HEK293 (cell line): ENCODE measurements at regions not wholly inside any gene's neighbourhood (a gene's known extent, or its start where the extent isn't known, plus 50 kb on each side); places are given as distances from the start of the nearest gene placed in this dataset.

Experiments used
- CTCF ChIA-PET: fragments of 350-600 bp; formaldehyde crosslinking; extraction: SDS; loops from one replicate; lab custom pipeline; 2021; ENCODE audit warnings: antibody characterized with exemption; lab: Yijun Ruan, JAX
- POLR2A ChIA-PET: fragments of 300-600 bp; formaldehyde crosslinking; extraction: SDS; loops from one replicate; lab custom pipeline; 2020; ENCODE audit warnings: antibody characterized with exemption, inconsistent platforms; lab: Yijun Ruan, JAX
- H3K27ac ChIP-seq: fragments of 200-500 bp; sonication (Bioruptor generic); 2 replicates; pipeline ENCODE4 v1.5.1; 2014; ENCODE audit warnings: low read depth, low read length, control low read depth, inconsistent platforms; ENCODE audit errors: extremely low read depth
- H3K36me3 ChIP-seq, 2 experiments: fragments of 200-500 bp in 1 of 2; sonication (Bioruptor generic) in 1 of 2; 1 replicate in 1 of 2; 2 replicates in 1 of 2; pipeline ENCODE4 v1.5.1; 2014 to 2017; ENCODE audit warnings: inconsistent platforms in 2 of 2, low read length in 2 of 2; ENCODE audit not compliant: control insufficient read depth in 2 of 2, insufficient read depth in 1 of 2
- H3K4me1 ChIP-seq: fragments of 200-500 bp; sonication (Bioruptor generic); 2 replicates; pipeline ENCODE4 v1.5.1; 2014; ENCODE audit warnings: mild to moderate bottlenecking, low read length, inconsistent platforms; ENCODE audit not compliant: control insufficient read depth, insufficient read depth
- H3K4me3 ChIP-seq: 2 replicates; pipeline ENCODE4 v1.5.1; 2011; ENCODE audit warnings: low read depth, mild to moderate bottlenecking, control low read depth, low read length, moderate library complexity
- H3K9me3 ChIP-seq: fragments of 200-500 bp; sonication (Bioruptor generic); 2 replicates; pipeline ENCODE4 v1.5.1; 2014; ENCODE audit warnings: low read depth, low read length, inconsistent platforms; ENCODE audit not compliant: control insufficient read depth, insufficient read depth
- BCL11A ChIP-seq: fragments of 450-650 bp; formaldehyde crosslinking; IDR thresholded peaks from 2 replicates; pipeline ENCODE4 v1.5.1; 2016; ENCODE audit warnings: low read depth, missing biosample characterization, missing genetic modification characterization
- GFI1B ChIP-seq: fragments of 450-650 bp; formaldehyde crosslinking; IDR thresholded peaks from 2 replicates; pipeline ENCODE4 v1.5.1; 2016; ENCODE audit warnings: missing biosample characterization, missing genetic modification characterization
- GLIS1 ChIP-seq: fragments of 450-650 bp; formaldehyde crosslinking; IDR thresholded peaks from 2 replicates; pipeline ENCODE4 v1.5.1; 2016; ENCODE audit warnings: missing biosample characterization, missing genetic modification characterization
- KLF9 ChIP-seq: fragments of 450-650 bp; formaldehyde crosslinking; IDR thresholded peaks from 2 replicates; pipeline ENCODE4 v1.5.1; 2016; ENCODE audit warnings: missing biosample characterization, missing genetic modification characterization, low read depth
- SALL2 ChIP-seq: fragments of 450-650 bp; formaldehyde crosslinking; IDR thresholded peaks from 2 replicates; pipeline ENCODE4 v1.5.0; 2017; ENCODE audit warnings: missing biosample characterization, mild to moderate bottlenecking, missing genetic modification characterization, borderline replicate concordance
- ZNF112 ChIP-seq: fragments of 450-650 bp; formaldehyde crosslinking; IDR thresholded peaks from 2 replicates; pipeline ENCODE4 v1.5.0; 2017; ENCODE audit warnings: missing biosample characterization, missing genetic modification characterization
- ZNF19 ChIP-seq: fragments of 450-650 bp; formaldehyde crosslinking; IDR thresholded peaks from 2 replicates; pipeline ENCODE4; 2016; ENCODE audit warnings: missing biosample characterization, missing genetic modification characterization, low read depth
- ZNF37A ChIP-seq: fragments of 450-650 bp; IDR thresholded peaks from 2 replicates; pipeline ENCODE4 v1.5.1; 2018; ENCODE audit warnings: missing biosample characterization, missing genetic modification characterization
- ZNF394 ChIP-seq: fragments of 450-650 bp; formaldehyde crosslinking; IDR thresholded peaks from 2 replicates; pipeline ENCODE4 v1.5.1; 2016; ENCODE audit warnings: missing biosample characterization, missing genetic modification characterization, mild to moderate bottlenecking, moderate library complexity, borderline replicate concordance
- ZNF416 ChIP-seq: fragments of 450-650 bp; formaldehyde crosslinking; IDR thresholded peaks from 2 replicates; pipeline ENCODE4 v1.5.1; 2016; ENCODE audit warnings: missing biosample characterization, missing genetic modification characterization
- ZNF510 ChIP-seq: fragments of 450-650 bp; formaldehyde crosslinking; IDR thresholded peaks from 2 replicates; pipeline ENCODE4 v1.5.1; 2018; ENCODE audit warnings: mild to moderate bottlenecking, missing genetic modification characterization, missing biosample characterization; ENCODE audit not compliant: insufficient replicate concordance
- ZNF623 ChIP-seq: fragments of 450-650 bp; formaldehyde crosslinking; IDR thresholded peaks from 2 replicates; pipeline ENCODE4 v1.5.1; 2016; ENCODE audit warnings: missing biosample characterization, missing genetic modification characterization
- ZNF624 ChIP-seq: fragments of 450-650 bp; formaldehyde crosslinking; IDR thresholded peaks from 2 replicates; pipeline ENCODE4 v1.5.1; 2017; ENCODE audit warnings: missing biosample characterization, missing genetic modification characterization
- ZNF629 ChIP-seq: fragments of 450-650 bp; formaldehyde crosslinking; IDR thresholded peaks from 2 replicates; pipeline ENCODE4 v1.5.1; 2017; ENCODE audit warnings: missing biosample characterization, missing genetic modification characterization
- ZSCAN23 ChIP-seq: fragments of 450-650 bp; formaldehyde crosslinking; IDR thresholded peaks from 2 replicates; pipeline ENCODE4 v1.5.1; 2016; ENCODE audit warnings: missing biosample characterization, missing genetic modification characterization
- TF ChIP-seq, protein P1 (sequence below): fragments of 450-650 bp; formaldehyde crosslinking; IDR thresholded peaks from 2 replicates; pipeline ENCODE4 v1.5.1; 2016; ENCODE audit warnings: missing biosample characterization, missing genetic modification characterization
- TF ChIP-seq, protein P2 (sequence below): fragments of 450-650 bp; formaldehyde crosslinking; IDR thresholded peaks from 2 replicates; pipeline ENCODE4 v1.5.1; 2017; ENCODE audit warnings: missing biosample characterization, missing genetic modification characterization
- TF ChIP-seq, protein P3 (sequence below): fragments of 450-650 bp; formaldehyde crosslinking; IDR thresholded peaks from 2 replicates; pipeline ENCODE4 v1.5.1; 2016; ENCODE audit warnings: missing biosample characterization, missing genetic modification characterization, borderline replicate concordance
- TF ChIP-seq, protein P4 (sequence below): fragments of 450-650 bp; formaldehyde crosslinking; IDR thresholded peaks from 2 replicates; pipeline ENCODE4 v1.5.1; 2017; ENCODE audit warnings: missing biosample characterization, mild to moderate bottlenecking, missing genetic modification characterization, moderate library complexity

- TF ChIP-seq, protein P1, sequence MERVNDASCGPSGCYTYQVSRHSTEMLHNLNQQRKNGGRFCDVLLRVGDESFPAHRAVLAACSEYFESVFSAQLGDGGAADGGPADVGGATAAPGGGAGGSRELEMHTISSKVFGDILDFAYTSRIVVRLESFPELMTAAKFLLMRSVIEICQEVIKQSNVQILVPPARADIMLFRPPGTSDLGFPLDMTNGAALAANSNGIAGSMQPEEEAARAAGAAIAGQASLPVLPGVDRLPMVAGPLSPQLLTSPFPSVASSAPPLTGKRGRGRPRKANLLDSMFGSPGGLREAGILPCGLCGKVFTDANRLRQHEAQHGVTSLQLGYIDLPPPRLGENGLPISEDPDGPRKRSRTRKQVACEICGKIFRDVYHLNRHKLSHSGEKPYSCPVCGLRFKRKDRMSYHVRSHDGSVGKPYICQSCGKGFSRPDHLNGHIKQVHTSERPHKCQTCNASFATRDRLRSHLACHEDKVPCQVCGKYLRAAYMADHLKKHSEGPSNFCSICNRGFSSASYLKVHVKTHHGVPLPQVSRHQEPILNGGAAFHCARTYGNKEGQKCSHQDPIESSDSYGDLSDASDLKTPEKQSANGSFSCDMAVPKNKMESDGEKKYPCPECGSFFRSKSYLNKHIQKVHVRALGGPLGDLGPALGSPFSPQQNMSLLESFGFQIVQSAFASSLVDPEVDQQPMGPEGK (tag by site-specific recombination) = no peak
- TF ChIP-seq ZNF394 = no peak
- no peak for TF ChIP-seq GLIS1 (tag by site-specific recombination)
- TF ChIP-seq ZNF629 (tag by site-specific recombination) = no peak
- TF ChIP-seq KLF9 (tag by site-specific recombination) = no peak
- no peak for TF ChIP-seq ZNF624
Observed at GRCh38 chr1:188672153-188672552, 1805.5 kb downstream of the BRINP3 start (continued).

GRCh38 chr1:188689542-188689941 is 1788.1 kb downstream of the BRINP3 start:
- H3K4me1 ChIP-seq = no peaks in the 10 kb centered on the region
- CTCF ChIA-PET = interaction anchor here (0.6 kb wide), 1 partner anchor 19 kb away, joined by 4 read pairs; no protein-coding TSS in a partner anchor
- no peak overlapping the region for H3K27ac ChIP-seq
- no peaks in the 10 kb centered on the region for H3K9me3 ChIP-seq
- TF ChIP-seq, protein P2, sequence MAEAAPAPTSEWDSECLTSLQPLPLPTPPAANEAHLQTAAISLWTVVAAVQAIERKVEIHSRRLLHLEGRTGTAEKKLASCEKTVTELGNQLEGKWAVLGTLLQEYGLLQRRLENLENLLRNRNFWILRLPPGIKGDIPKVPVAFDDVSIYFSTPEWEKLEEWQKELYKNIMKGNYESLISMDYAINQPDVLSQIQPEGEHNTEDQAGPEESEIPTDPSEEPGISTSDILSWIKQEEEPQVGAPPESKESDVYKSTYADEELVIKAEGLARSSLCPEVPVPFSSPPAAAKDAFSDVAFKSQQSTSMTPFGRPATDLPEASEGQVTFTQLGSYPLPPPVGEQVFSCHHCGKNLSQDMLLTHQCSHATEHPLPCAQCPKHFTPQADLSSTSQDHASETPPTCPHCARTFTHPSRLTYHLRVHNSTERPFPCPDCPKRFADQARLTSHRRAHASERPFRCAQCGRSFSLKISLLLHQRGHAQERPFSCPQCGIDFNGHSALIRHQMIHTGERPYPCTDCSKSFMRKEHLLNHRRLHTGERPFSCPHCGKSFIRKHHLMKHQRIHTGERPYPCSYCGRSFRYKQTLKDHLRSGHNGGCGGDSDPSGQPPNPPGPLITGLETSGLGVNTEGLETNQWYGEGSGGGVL (tag by site-specific recombination) = no peak
- TF ChIP-seq ZNF623 (tag by site-specific recombination) = no peak
- TF ChIP-seq ZNF510 (tag by site-specific recombination) = no peak
- TF ChIP-seq, protein P3, sequence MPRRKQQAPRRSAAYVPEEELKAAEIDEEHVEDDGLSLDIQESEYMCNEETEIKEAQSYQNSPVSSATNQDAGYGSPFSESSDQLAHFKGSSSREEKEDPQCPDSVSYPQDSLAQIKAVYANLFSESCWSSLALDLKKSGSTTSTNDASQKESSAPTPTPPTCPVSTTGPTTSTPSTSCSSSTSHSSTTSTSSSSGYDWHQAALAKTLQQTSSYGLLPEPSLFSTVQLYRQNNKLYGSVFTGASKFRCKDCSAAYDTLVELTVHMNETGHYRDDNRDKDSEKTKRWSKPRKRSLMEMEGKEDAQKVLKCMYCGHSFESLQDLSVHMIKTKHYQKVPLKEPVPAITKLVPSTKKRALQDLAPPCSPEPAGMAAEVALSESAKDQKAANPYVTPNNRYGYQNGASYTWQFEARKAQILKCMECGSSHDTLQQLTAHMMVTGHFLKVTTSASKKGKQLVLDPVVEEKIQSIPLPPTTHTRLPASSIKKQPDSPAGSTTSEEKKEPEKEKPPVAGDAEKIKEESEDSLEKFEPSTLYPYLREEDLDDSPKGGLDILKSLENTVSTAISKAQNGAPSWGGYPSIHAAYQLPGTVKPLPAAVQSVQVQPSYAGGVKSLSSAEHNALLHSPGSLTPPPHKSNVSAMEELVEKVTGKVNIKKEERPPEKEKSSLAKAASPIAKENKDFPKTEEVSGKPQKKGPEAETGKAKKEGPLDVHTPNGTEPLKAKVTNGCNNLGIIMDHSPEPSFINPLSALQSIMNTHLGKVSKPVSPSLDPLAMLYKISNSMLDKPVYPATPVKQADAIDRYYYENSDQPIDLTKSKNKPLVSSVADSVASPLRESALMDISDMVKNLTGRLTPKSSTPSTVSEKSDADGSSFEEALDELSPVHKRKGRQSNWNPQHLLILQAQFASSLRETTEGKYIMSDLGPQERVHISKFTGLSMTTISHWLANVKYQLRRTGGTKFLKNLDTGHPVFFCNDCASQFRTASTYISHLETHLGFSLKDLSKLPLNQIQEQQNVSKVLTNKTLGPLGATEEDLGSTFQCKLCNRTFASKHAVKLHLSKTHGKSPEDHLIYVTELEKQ (tag by site-specific recombination) = no peak
- TF ChIP-seq ZNF416 (tag by site-specific recombination) = no peak
- TF ChIP-seq GFI1B (tag by site-specific recombination) = no peak
- TF ChIP-seq, protein P4, sequence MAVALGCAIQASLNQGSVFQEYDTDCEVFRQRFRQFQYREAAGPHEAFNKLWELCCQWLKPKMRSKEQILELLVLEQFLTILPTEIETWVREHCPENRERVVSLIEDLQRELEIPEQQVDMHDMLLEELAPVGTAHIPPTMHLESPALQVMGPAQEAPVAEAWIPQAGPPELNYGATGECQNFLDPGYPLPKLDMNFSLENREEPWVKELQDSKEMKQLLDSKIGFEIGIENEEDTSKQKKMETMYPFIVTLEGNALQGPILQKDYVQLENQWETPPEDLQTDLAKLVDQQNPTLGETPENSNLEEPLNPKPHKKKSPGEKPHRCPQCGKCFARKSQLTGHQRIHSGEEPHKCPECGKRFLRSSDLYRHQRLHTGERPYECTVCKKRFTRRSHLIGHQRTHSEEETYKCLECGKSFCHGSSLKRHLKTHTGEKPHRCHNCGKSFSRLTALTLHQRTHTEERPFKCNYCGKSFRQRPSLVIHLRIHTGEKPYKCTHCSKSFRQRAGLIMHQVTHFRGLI (tag by site-specific recombination) = no peak
- no peak for TF ChIP-seq ZNF19
- TF ChIP-seq, all 188 proteins: peak for 0
- Histone ChIP-seq H3K4me3 (no peak overlapping the region), H3K36me3 (no peaks in the 10 kb centered on the region)
- POLR2A ChIA-PET = interaction anchor here (0.7 kb wide), 1 partner anchor 1331 kb away, joined by 4 read pairs; no protein-coding TSS in a partner anchor

DNA sequence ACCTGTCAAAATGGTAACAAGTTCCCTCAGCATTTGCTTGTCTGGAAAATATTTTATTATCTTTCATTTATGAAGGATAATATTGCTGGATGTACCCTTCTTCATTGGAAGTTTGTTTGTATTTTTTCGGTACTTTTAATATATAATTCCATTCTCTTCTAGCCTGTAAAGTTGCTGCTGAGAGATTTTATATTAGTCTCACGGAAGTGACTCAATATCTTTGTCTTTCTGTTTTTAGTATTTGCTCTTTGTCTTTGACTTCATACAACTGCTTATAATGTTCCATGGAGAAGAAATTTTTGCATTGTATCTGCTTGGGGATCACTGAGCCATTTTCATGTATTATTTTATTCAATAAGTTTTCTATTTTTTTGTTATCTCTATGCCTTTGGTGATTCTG is 1777.5 kb downstream of the BRINP3 start:
- Histone ChIP-seq H3K36me3 (no peaks in the 10 kb centered on the region), H3K4me1 (no peaks in the 10 kb centered on the region), H3K4me3 (no peak overlapping the region), H3K9me3 (no peaks in the 10 kb centered on the region), H3K27ac (no peak overlapping the region)
- POLR2A ChIA-PET = no interaction called here
- no peak for TF ChIP-seq ZNF37A
- no peak for TF ChIP-seq ZNF629 (tag by site-specific recombination)
- no peak for TF ChIP-seq GFI1B (tag by site-specific recombination)
- no peak for TF ChIP-seq BCL11A (tag by site-specific recombination)
- TF ChIP-seq ZNF112 (tag by site-specific recombination) = no peak
- no peak for TF ChIP-seq SALL2
- TF ChIP-seq ZSCAN23 (tag by site-specific recombination) = no peak
- TF ChIP-seq ZNF394 = no peak
- CTCF ChIA-PET = no interaction called here
